Left lung (tissue), 4 donors: ENCODE measurements at regions not wholly inside any gene's neighbourhood (a gene's known extent, or its start where the extent isn't known, plus 50 kb on each side); places are given as distances from the start of the nearest gene placed in this dataset.

Experiments used
- ATAC-seq: fragments of 200-7000 bp; cut with Tn5 transposase; one replicate; pipeline ENCODE4 v1.9.1; 2020; ENCODE audit warnings: moderate library complexity
- DNase-seq, 4 donors: peaks; one replicate each; pipeline ENCODE4 v3.0.0-alpha.2; 2013 to 2020
- H3K27ac ChIP-seq, 2 donors: fragments of 200-600 bp; sonication (generic) in 1 of 2; one replicate each; pipeline versions ENCODE4 v1.5.0 to v1.8.0; 2020 to 2021
- H3K27me3 ChIP-seq, 2 donors: fragments of 200-600 bp; sonication (generic) in 1 of 2; one replicate each; pipeline versions ENCODE4 v1.5.0 to v1.8.0; 2020 to 2021
- H3K36me3 ChIP-seq, 2 donors: fragments of 200-600 bp; sonication (generic) in 1 of 2; one replicate each; pipeline versions ENCODE4 v1.5.0 to v1.8.0; 2020 to 2021
- H3K4me1 ChIP-seq, 2 donors: fragments of 200-600 bp; one replicate each; pipeline ENCODE4 v1.8.0; 2021
- H3K4me3 ChIP-seq, 2 donors: fragments of 200-600 bp; sonication (generic) in 1 of 2; one replicate each; pipeline versions ENCODE4 v1.5.0 to v1.8.0; 2020 to 2021; ENCODE audit warnings: mild to moderate bottlenecking in 1 of 2
- H3K9me3 ChIP-seq, 2 donors: fragments of 200-600 bp; sonication (generic) in 1 of 2; one replicate each; pipeline versions ENCODE4 v1.5.0 to v1.8.0; 2020 to 2021
- intact Hi-C, 2 donors: fragments of 100-400 bp; cut with DNase I; formaldehyde crosslinking; loops; one replicate each; pipeline versions ENCODE4 v1.11.2 to v1.14.2; 2022
- TF ChIP-seq, protein P1 (sequence below), 2 donors: fragments of 200-600 bp; sonication (generic) in 1 of 2; IDR thresholded peaks; one replicate each; pipeline versions ENCODE4 v1.5.0 to v1.8.0; 2021; ENCODE audit warnings: antibody characterized with exemption in 2 of 2
- donor health status: DM: no; HTN: yes; CAD: no.
- donor health status: DM: no; HTN: no; CAD: no.

DNA sequence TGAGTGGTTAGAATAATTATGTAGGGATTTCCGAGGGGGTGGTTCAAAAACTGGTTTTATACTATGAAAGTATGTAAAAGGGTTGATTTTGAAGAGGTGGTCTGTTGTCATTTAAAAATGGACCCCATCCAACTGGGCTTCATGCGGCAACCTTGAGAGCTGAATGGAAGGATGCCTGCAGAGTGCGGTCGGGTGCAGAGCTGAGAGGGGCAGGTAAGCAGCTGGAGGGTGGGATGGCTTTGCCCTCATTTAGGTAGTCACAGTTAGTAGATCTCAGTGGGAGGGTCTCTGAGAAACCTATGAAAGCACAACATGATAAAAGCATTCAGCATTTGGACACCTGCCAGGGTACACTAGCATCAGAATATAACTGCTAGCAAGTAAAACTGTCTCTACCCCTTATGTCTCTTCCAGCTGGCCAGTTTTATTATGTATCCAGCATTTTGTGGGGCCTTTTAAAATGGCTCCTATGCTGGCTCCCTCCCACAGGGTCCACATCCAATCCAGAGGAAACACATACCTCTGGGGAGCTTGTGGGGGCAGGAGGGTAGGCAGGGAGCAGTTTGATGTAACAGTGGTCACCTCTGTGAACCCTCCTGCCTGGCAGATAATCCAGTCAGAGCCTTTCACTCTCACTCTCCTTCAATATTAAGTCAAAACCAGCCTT lies 75.9 kb upstream of the MAGI2 start:
- intact Hi-C loops = no loop called here
- Histone ChIP-seq H3K4me1 (no peaks in the 10 kb centered on the region), H3K36me3 (no peaks in the 10 kb centered on the region), H3K4me3 (no peak overlapping the region), H3K9me3 (no peaks in the 10 kb centered on the region), H3K27me3 (no peaks in the 10 kb centered on the region), H3K27ac (no peak overlapping the region)
- ATAC-seq (no peak), DNase-seq (no peak)
- TF ChIP-seq, protein P1, sequence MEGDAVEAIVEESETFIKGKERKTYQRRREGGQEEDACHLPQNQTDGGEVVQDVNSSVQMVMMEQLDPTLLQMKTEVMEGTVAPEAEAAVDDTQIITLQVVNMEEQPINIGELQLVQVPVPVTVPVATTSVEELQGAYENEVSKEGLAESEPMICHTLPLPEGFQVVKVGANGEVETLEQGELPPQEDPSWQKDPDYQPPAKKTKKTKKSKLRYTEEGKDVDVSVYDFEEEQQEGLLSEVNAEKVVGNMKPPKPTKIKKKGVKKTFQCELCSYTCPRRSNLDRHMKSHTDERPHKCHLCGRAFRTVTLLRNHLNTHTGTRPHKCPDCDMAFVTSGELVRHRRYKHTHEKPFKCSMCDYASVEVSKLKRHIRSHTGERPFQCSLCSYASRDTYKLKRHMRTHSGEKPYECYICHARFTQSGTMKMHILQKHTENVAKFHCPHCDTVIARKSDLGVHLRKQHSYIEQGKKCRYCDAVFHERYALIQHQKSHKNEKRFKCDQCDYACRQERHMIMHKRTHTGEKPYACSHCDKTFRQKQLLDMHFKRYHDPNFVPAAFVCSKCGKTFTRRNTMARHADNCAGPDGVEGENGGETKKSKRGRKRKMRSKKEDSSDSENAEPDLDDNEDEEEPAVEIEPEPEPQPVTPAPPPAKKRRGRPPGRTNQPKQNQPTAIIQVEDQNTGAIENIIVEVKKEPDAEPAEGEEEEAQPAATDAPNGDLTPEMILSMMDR (IDR thresholded peaks at IDR 0.05) = no peak

DNA sequence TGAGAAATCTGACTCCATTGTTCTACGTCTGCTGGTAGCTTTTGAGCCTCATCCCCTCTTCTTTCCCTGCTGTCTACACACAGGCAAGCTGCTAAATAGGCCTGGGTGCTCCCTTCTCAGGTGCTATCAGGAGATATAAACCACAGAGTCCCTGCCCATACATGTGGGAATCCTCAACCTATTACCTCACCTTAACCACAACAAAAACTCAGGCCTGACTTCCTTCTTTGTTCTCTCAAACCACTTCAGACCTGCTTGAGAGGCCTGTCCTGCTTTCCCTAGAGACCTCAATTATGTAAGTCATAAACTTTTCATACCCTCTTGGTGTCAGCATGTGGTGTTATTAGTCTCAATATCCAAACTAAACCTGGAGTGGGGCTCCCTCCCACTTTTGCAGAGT lies 75.0 kb upstream of the MAGI2 start:
- H3K36me3 ChIP-seq = no peaks in the 10 kb centered on the region

DNA sequence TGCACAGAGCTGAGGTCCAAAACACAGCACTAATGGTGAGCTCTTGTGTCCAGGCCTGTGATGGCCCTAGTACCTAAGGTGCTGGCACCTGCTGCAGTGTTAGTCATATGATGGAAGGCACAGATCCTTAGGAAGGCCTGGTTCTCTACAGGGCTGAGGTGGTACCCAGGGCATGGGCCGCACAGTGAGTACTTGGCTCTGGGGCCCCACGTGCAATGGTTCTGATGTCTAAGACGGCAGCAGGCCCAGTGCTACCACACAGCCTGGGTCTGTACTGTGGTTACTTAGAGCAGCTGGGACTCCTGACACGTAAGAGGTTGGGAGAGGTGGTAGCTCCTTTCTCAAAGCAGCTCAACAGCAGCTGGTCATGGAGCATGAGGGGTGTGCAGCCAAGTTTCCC lies 70.6 kb upstream of the MAGI2 start:
- ATAC-seq (no peak), DNase-seq (no peak)
- no peak overlapping the region for H3K27ac ChIP-seq
- H3K27me3 ChIP-seq = no peaks in the 10 kb centered on the region
- no peaks in the 10 kb centered on the region for H3K9me3 ChIP-seq
- intact Hi-C loops = no loop called here
- no peaks in the 10 kb centered on the region for H3K4me1 ChIP-seq
- TF ChIP-seq, protein P1 (IDR thresholded peaks at IDR 0.05) = no peak
- H3K36me3 ChIP-seq = no peaks in the 10 kb centered on the region
- H3K4me3 ChIP-seq = no peak overlapping the region

More for the DNA sequence above, 75.0 kb upstream of the MAGI2 start:
- H3K4me3 ChIP-seq = no peak overlapping the region
- peak; percentile 71 for ATAC-seq
- H3K27ac ChIP-seq = no peak overlapping the region
- intact Hi-C loops = no loop called here
- TF ChIP-seq, protein P1 (IDR thresholded peaks at IDR 0.05) = no peak
- no peaks in the 10 kb centered on the region for H3K9me3 ChIP-seq
- H3K27me3 ChIP-seq = no peaks in the 10 kb centered on the region
- H3K4me1 ChIP-seq = no peaks in the 10 kb centered on the region
- no peak for DNase-seq

DNA sequence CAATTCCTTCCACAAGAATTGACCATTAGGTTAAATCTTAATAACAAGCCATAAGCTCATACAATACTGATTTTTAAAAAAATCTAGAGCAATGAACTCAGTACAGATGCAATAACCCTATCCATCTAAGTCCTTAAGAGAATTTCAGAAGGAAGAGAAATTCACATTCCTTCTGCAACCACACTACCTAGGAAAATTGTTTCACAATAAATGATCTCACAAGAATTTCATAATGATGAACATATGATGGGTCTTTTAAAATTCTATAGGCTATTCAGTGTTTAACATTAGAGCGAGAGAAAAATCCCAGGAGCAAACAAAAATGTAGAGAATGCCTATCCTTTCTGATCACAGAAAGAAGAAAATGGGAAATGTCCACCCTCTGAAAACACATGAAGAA lies 70.0 kb upstream of the MAGI2 start:
- Histone ChIP-seq H3K36me3 (no peaks in the 10 kb centered on the region), H3K9me3 (no peaks in the 10 kb centered on the region), H3K4me3 (no peak overlapping the region), H3K4me1 (no peaks in the 10 kb centered on the region), H3K27ac (no peak overlapping the region), H3K27me3 (no peaks in the 10 kb centered on the region)
- ATAC-seq (no peak), DNase-seq (no peak)
- TF ChIP-seq, protein P1 (IDR thresholded peaks at IDR 0.05) = no peak
- intact Hi-C loops = no loop called here

DNA sequence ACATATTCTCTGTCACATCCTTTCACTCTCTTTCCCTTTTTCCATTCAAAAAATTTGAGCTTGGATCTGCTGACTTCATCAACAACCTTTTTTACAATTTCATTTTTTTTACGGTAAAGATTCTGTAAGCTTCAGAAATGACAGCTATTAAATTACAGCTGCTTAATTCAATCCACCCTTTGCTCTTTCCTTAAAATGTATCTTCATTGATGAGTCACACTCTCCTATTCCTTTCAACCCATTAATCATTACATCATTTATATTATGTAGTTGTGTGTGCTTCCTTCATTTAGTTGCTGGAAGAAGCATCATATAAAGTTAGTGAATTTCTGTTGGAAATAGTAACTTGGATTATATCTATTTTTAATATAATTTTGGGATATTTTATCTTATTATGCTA lies 67.1 kb upstream of the MAGI2 start:
- H3K27ac ChIP-seq = no peak overlapping the region
- intact Hi-C loops = no loop called here
- H3K4me1 ChIP-seq = no peaks in the 10 kb centered on the region
- TF ChIP-seq, protein P1 (IDR thresholded peaks at IDR 0.05) = no peak
- H3K4me3 ChIP-seq = no peak overlapping the region
- H3K9me3 ChIP-seq = no peaks in the 10 kb centered on the region
- no peaks in the 10 kb centered on the region for H3K36me3 ChIP-seq
- ATAC-seq (no peak), DNase-seq (no peak)
- H3K27me3 ChIP-seq = no peaks in the 10 kb centered on the region
